HEK293T (cell line): ENCODE measurements at regions not wholly inside any gene's neighbourhood (a gene's known extent, or its start where the extent isn't known, plus 50 kb on each side); places are given as distances from the start of the nearest gene placed in this dataset.

Source experiments
- CTBP1 ChIP-seq: fragments of 450-650 bp; IDR thresholded peaks from 2 replicates; pipeline ENCODE4 v1.6.1; 2016; ENCODE audit warnings: borderline replicate concordance
- TARDBP ChIP-seq: fragments of 450-650 bp; IDR thresholded peaks from 2 replicates; pipeline ENCODE4 v1.6.1; 2016

- TF ChIP-seq TARDBP = no peak
- TF ChIP-seq CTBP1 = no peak
These were observed 130.2 kb downstream of the RGPD3 start for GRCh38 chr2:106338043-106338442.
